ENCODE measurements at regions not wholly inside any gene's neighbourhood (a gene's known extent, or its start where the extent isn't known, plus 50 kb on each side); places are given as distances from the start of the nearest gene placed in this dataset.

DNA sequence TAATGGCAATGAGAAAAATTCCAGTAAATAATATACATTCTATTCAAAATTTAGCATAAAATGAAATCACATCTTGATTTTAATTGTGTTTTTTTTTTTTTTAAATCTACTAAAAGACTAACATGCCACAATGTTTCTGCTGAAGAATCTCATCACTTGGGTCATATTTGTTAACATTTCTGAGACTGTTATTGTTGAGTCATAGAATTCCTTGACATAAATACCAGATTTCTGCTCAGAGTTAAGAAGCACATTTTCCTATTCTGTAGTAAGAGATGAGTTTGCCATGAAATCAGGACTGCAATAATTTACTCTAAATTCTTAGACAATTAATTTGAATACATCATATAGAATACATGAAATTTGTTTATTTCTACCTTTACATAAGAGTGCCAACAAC lies 154.9 kb upstream of the KYNU start:
- H3K36me3 ChIP-seq (ENCODE audit: control insufficient read depth, low read length) = no peaks in the 10 kb centered on the region
- no peak overlapping the region for H3K4me2 ChIP-seq (ENCODE audit: low read length)
- no peaks in the 10 kb centered on the region for H3K79me2 ChIP-seq (ENCODE audit: control insufficient read depth, low read length)
- no peaks in the 10 kb centered on the region for H3K9me3 ChIP-seq (ENCODE audit: control insufficient read depth, insufficient read depth, low read length)
- no peak overlapping the region for H3K27ac ChIP-seq (ENCODE audit: low read depth, low read length)
- H3K4me1 ChIP-seq (ENCODE audit: control insufficient read depth, low read length) = peaks cover 3% of the 10 kb centered on the region; the same call in 1 of the 2 replicates
- H3K9me2 ChIP-seq (replicated peaks; ENCODE audit: control insufficient read depth, low read length) = no peaks in the 10 kb centered on the region
- TF ChIP-seq EZH2phosphoT487 (IDR thresholded peaks at IDR 0.05; ENCODE audit: borderline replicate concordance, low read length) (no peak), CTCF (IDR thresholded peaks at IDR 0.05; ENCODE audit: low read depth, low read length, poor library complexity, severe bottlenecking) (no peak)
- no peaks in the 10 kb centered on the region for H3K27me3 ChIP-seq (ENCODE audit: control insufficient read depth, low read length)
- no peak overlapping the region for H3K4me3 ChIP-seq (ENCODE audit: low read length)
- H3F3A ChIP-seq (ENCODE audit: control insufficient read depth, insufficient read depth) = no peaks in the 10 kb centered on the region
- H4K20me1 ChIP-seq (ENCODE audit: control insufficient read depth, insufficient read depth, low read depth, low read length) = no peaks in the 10 kb centered on the region

GRCh38 chr2:142722086-142722485 lies 155.4 kb upstream of the KYNU start:
- H4K20me1 ChIP-seq (ENCODE audit: control insufficient read depth, insufficient read depth, low read depth, low read length) = no peaks in the 10 kb centered on the region
- H3K27ac ChIP-seq (ENCODE audit: low read depth, low read length) = no peak overlapping the region
- no peaks in the 10 kb centered on the region for H3K27me3 ChIP-seq (ENCODE audit: control insufficient read depth, low read length)
- H3K79me2 ChIP-seq (ENCODE audit: control insufficient read depth, low read length) = no peaks in the 10 kb centered on the region
- no peaks in the 10 kb centered on the region for H3K9me2 ChIP-seq (replicated peaks; ENCODE audit: control insufficient read depth, low read length)
- H3K4me1 ChIP-seq (ENCODE audit: control insufficient read depth, low read length) = peaks cover 3% of the 10 kb centered on the region; the same call in 1 of the 2 replicates
- H3K4me2 ChIP-seq (ENCODE audit: low read length) = no peak overlapping the region
- no peaks in the 10 kb centered on the region for H3F3A ChIP-seq (ENCODE audit: control insufficient read depth, insufficient read depth)
- no peaks in the 10 kb centered on the region for H3K9me3 ChIP-seq (ENCODE audit: control insufficient read depth, insufficient read depth, low read length)
- no peak overlapping the region for H3K4me3 ChIP-seq (ENCODE audit: low read length)
- no peaks in the 10 kb centered on the region for H3K36me3 ChIP-seq (ENCODE audit: control insufficient read depth, low read length)
- no peak for TF ChIP-seq EZH2phosphoT487 (IDR thresholded peaks at IDR 0.05; ENCODE audit: borderline replicate concordance, low read length)
- no peak for TF ChIP-seq CTCF (IDR thresholded peaks at IDR 0.05; ENCODE audit: low read depth, low read length, poor library complexity, severe bottlenecking)

- Histone ChIP-seq H3K4me3 (ENCODE audit: low read length) (no peak overlapping the region), H3K4me2 (ENCODE audit: low read length) (no peak overlapping the region)
These were observed 156.4 kb upstream of the KYNU start for GRCh38 chr2:142721015-142721414.

More at GRCh38 chr2:142721015-142721414, 156.4 kb upstream of the KYNU start:
- no peaks in the 10 kb centered on the region for H3K9me2 ChIP-seq (replicated peaks; ENCODE audit: control insufficient read depth, low read length)
- H4K20me1 ChIP-seq (ENCODE audit: control insufficient read depth, insufficient read depth, low read depth, low read length) = no peaks in the 10 kb centered on the region
- no peaks in the 10 kb centered on the region for H3F3A ChIP-seq (ENCODE audit: control insufficient read depth, insufficient read depth)
- H3K79me2 ChIP-seq (ENCODE audit: control insufficient read depth, low read length) = no peaks in the 10 kb centered on the region
- H3K36me3 ChIP-seq (ENCODE audit: control insufficient read depth, low read length) = no peaks in the 10 kb centered on the region
- H3K4me1 ChIP-seq (ENCODE audit: control insufficient read depth, low read length) = peaks cover 3% of the 10 kb centered on the region; the same call in 1 of the 2 replicates
- no peaks in the 10 kb centered on the region for H3K27me3 ChIP-seq (ENCODE audit: control insufficient read depth, low read length)
- TF ChIP-seq EZH2phosphoT487 (IDR thresholded peaks at IDR 0.05; ENCODE audit: borderline replicate concordance, low read length) (no peak), CTCF (IDR thresholded peaks at IDR 0.05; ENCODE audit: low read depth, low read length, poor library complexity, severe bottlenecking) (no peak)
- H3K27ac ChIP-seq (ENCODE audit: low read depth, low read length) = no peak overlapping the region
- no peaks in the 10 kb centered on the region for H3K9me3 ChIP-seq (ENCODE audit: control insufficient read depth, insufficient read depth, low read length)

Data from DOHH2 (cell line).